Left renal pelvis (tissue), 4 donors: ENCODE measurements at regions not wholly inside any gene's neighbourhood (a gene's known extent, or its start where the extent isn't known, plus 50 kb on each side); places are given as distances from the start of the nearest gene placed in this dataset.

Experiments
- DNase-seq, 4 donors: peaks; one replicate each; pipeline ENCODE4 v3.0.0-alpha.2; 2013; ENCODE audit warnings: low read depth in 4 of 4, low spot score in 3 of 4

GRCh38 chr10:24091256-24091655 is 117.7 kb upstream of the KIAA1217 start:
- DNase-seq, result no peak

- no peak for DNase-seq
Observed at GRCh38 chr10:24096281-24096680, 112.7 kb upstream of the KIAA1217 start.

GRCh38 chr10:24097751-24098207 is 111.2 kb upstream of the KIAA1217 start:
- no peak for DNase-seq

- no peak for DNase-seq
Observed at GRCh38 chr10:24104895-24105294, 104.0 kb upstream of the KIAA1217 start.

- DNase-seq, result no peak
Observed at GRCh38 chr10:24113901-24114300, 95.0 kb upstream of the KIAA1217 start.

GRCh38 chr10:24114556-24114955 is 94.4 kb upstream of the KIAA1217 start:
- no peak for DNase-seq

- DNase-seq, result no peak
Observed at GRCh38 chr10:24115403-24115802, 93.5 kb upstream of the KIAA1217 start.

GRCh38 chr10:24118246-24118645 is 90.7 kb upstream of the KIAA1217 start:
- DNase-seq, result peak in 1 of 4 donors; percentile 37

- DNase-seq, result no peak
Observed at GRCh38 chr10:24119896-24120295, 89.0 kb upstream of the KIAA1217 start.

GRCh38 chr10:24120646-24121045 is 88.3 kb upstream of the KIAA1217 start:
- no peak for DNase-seq

- DNase-seq, result no peak
Observed at GRCh38 chr10:24127516-24127915, 81.4 kb upstream of the KIAA1217 start.

- peak; percentile 37 to 67 (median 53) for DNase-seq
Observed at GRCh38 chr10:24128066-24128730, 80.7 kb upstream of the KIAA1217 start.

- no peak for DNase-seq
Observed at GRCh38 chr10:24132741-24133140, 76.2 kb upstream of the KIAA1217 start.

GRCh38 chr10:24133835-24134234 is 75.1 kb upstream of the KIAA1217 start:
- DNase-seq, result no peak

- DNase-seq, result no peak
Observed at GRCh38 chr10:24136070-24136469, 72.9 kb upstream of the KIAA1217 start.

- DNase-seq, result no peak
Observed at GRCh38 chr10:24147321-24147720, 61.6 kb upstream of the KIAA1217 start.

GRCh38 chr10:24149640-24150039 is 59.3 kb upstream of the KIAA1217 start:
- no peak for DNase-seq

- DNase-seq, result no peak
Observed at GRCh38 chr10:24150853-24151252, 58.1 kb upstream of the KIAA1217 start.

- DNase-seq, result no peak
Observed at GRCh38 chr10:24152270-24152669, 56.7 kb upstream of the KIAA1217 start.

GRCh38 chr10:24153031-24153430 is 55.9 kb upstream of the KIAA1217 start:
- DNase-seq, result no peak

GRCh38 chr10:24153537-24153936 is 55.4 kb upstream of the KIAA1217 start:
- no peak for DNase-seq

GRCh38 chr10:24156686-24157085 is 52.3 kb upstream of the KIAA1217 start:
- DNase-seq, result no peak

- no peak for DNase-seq
Observed at GRCh38 chr10:24157567-24157966, 51.4 kb upstream of the KIAA1217 start.
